HCT116 (cell line): ENCODE measurements at regions not wholly inside any gene's neighbourhood (a gene's known extent, or its start where the extent isn't known, plus 50 kb on each side); places are given as distances from the start of the nearest gene placed in this dataset.

Source experiments
- CEBPB ChIP-seq: IDR thresholded peaks from 2 replicates; pipeline ENCODE4 v1.6.1; 2012; ENCODE audit warnings: low read depth
- CTCF ChIP-seq, 3 experiments: fragments of 200-600 bp in 1 of 3; sonication (generic) in 1 of 3; IDR thresholded peaks in 2 of 3; conservative IDR thresholded peaks in 1 of 3; 2 replicates each; pipeline ENCODE4 v1.5.1; 2012 to 2017; ENCODE audit warnings: low read depth in 2 of 3, low read length in 2 of 3, antibody characterized with exemption in 1 of 3, borderline replicate concordance in 1 of 3, control low read depth in 1 of 3, mild to moderate bottlenecking in 1 of 3, mixed read lengths in 1 of 3, mixed run types in 1 of 3, moderate library complexity in 1 of 3; ENCODE audit not compliant: insufficient read depth in 1 of 3
- JUND ChIP-seq: IDR thresholded peaks from 2 replicates; pipeline ENCODE4 v1.6.1; 2012
- POLR2A ChIP-seq: IDR thresholded peaks from 2 replicates; pipeline ENCODE4 v1.7.0; 2011; ENCODE audit warnings: borderline replicate concordance; ENCODE audit not compliant: insufficient read depth, insufficient read length; ENCODE audit errors: extremely low read depth
- YY1 ChIP-seq: IDR thresholded peaks from 2 replicates; pipeline ENCODE4 v1.6.1; 2011; ENCODE audit warnings: low read length, low read depth, moderate library complexity, mild to moderate bottlenecking; ENCODE audit not compliant: insufficient replicate concordance; ENCODE audit errors: extremely low read depth
- ZBTB33 ChIP-seq: IDR thresholded peaks from 2 replicates; pipeline ENCODE4 v1.6.1; 2011; ENCODE audit warnings: mild to moderate bottlenecking, low read length, moderate library complexity; ENCODE audit not compliant: insufficient replicate concordance; ENCODE audit errors: extremely low read depth
- ZNF274 ChIP-seq: fragments of 200-500 bp; sonication (Bioruptor generic); IDR thresholded peaks from 2 replicates; pipeline ENCODE4 v1.6.1; 2014; ENCODE audit warnings: mild to moderate bottlenecking, low read depth, low read length, inconsistent platforms

DNA sequence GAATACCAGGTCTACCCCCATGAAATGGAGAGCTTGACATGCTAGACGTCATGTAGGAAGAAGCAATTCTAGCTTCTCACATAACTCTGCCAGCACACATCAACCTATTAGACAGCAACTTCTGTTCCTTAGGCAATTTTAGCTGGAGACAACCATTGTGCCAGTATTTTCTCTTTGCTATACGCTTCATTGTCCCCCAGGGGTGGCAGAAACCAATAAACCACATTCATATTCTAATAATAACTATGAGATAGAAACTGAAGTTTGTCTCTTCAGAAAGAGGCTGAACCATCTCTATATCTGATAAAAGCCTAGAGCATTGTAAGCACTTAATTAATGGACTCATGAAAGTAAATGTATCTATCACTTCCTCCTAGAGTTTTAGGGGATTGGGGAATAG lies 278.6 kb downstream of the FOXG1 start:
- TF ChIP-seq CTCF (IDR thresholded peaks at IDR 0.05 in 2 of 3, conservative IDR thresholded peaks at IDR 0.05 in 1 of 3; ENCODE audit: borderline replicate concordance in 1 of 3, insufficient read depth in 1 of 3, low read depth in 2 of 3, low read length in 2 of 3) (no peak), ZNF274 (no peak), JUND (no peak), CEBPB (no peak), YY1 (no peak), ZBTB33 (no peak), POLR2A (no peak)
